H1 (cell line): ENCODE measurements at regions not wholly inside any gene's neighbourhood (a gene's known extent, or its start where the extent isn't known, plus 50 kb on each side); places are given as distances from the start of the nearest gene placed in this dataset.
A peak's percentile ranks its signal among the peaks of the same experiment; 100 is the strongest.

Experiments used
- CTCF ChIA-PET: fragments of 300-600 bp; sonication (Branson Sonifier 250); formaldehyde crosslinking; loops from one replicate; lab custom pipeline; 2021; ENCODE audit not compliant: partially characterized antibody; lab: Charles Lee
- POLR2A ChIA-PET: fragments of 300-600 bp; sonication (Branson Sonifier 250); formaldehyde crosslinking; loops from one replicate; lab custom pipeline; 2021; ENCODE audit warnings: inconsistent platforms; ENCODE audit not compliant: partially characterized antibody; lab: Charles Lee
- DNase-seq, 2 experiments: peaks; one replicate each; pipeline versions ENCODE4 v3.0.0 to v3.0.0-alpha.2; 2010 to 2022; ENCODE audit warnings: low spot score in 2 of 2, low read depth in 1 of 2, mixed read lengths in 1 of 2
- FAIRE-seq: peaks from 2 replicates; lab custom pipeline; 2011; peaks lifted over from hg19 to GRCh38; lab: Jason Lieb, UNC
- H2AFZ ChIP-seq: 2 replicates; pipeline ENCODE4 v1.8.1; 2012; ENCODE audit warnings: low read length, inconsistent platforms
- H2AK5ac ChIP-seq: 2 replicates; pipeline ENCODE4 v1.6.1; 2013; ENCODE audit warnings: low read depth, low read length
- H2BK120ac ChIP-seq: replicated peaks from 2 replicates; pipeline ENCODE3; 2013; ENCODE audit warnings: low read depth, low read length, inconsistent platforms
- H2BK12ac ChIP-seq: 2 replicates; pipeline ENCODE4 v1.6.1; 2013; ENCODE audit warnings: low read depth, low read length
- H2BK15ac ChIP-seq: 2 replicates; pipeline ENCODE4 v1.6.1; 2013; ENCODE audit warnings: low read length
- H2BK20ac ChIP-seq: 2 replicates; pipeline ENCODE4 v1.6.1; 2013; ENCODE audit warnings: low read length
- H2BK5ac ChIP-seq: 2 replicates; pipeline ENCODE4 v1.6.1; 2013; ENCODE audit warnings: low read depth, low read length
- H3K14ac ChIP-seq: 2 replicates; pipeline ENCODE4 v1.6.1; 2013; ENCODE audit warnings: inconsistent platforms; ENCODE audit not compliant: insufficient read length
- H3K18ac ChIP-seq: 2 replicates; pipeline ENCODE4 v1.6.1; 2013; ENCODE audit warnings: low read length; ENCODE audit errors: extremely low read depth
- H3K23ac ChIP-seq: 2 replicates; pipeline ENCODE4 v1.6.1; 2013; ENCODE audit warnings: inconsistent platforms; ENCODE audit not compliant: insufficient read length
- H3K23me2 ChIP-seq: 2 replicates; pipeline ENCODE4 v1.6.1; 2013; ENCODE audit warnings: low read depth, low read length
- H3K27ac ChIP-seq: 2 replicates; pipeline ENCODE4 v1.6.1; 2011; ENCODE audit warnings: low read depth, low read length, inconsistent platforms
- H3K27me3 ChIP-seq, 4 experiments: replicated peaks in 1 of 4; 1 replicate in 1 of 4; 2 replicates in 3 of 4; pipeline versions ENCODE4 v1.6.1 to v1.8.1; 2011 to 2013; ENCODE audit warnings: low read length in 3 of 4, mild to moderate bottlenecking in 3 of 4, inconsistent platforms in 2 of 4, mixed read lengths in 2 of 4, moderate library complexity in 1 of 4; ENCODE audit not compliant: control insufficient read depth in 3 of 4, insufficient read depth in 3 of 4; ENCODE audit errors: extremely low read depth in 1 of 4
- H3K36me3 ChIP-seq, 4 experiments: 2 replicates each; pipeline versions ENCODE4 v1.6.1 to v1.8.1; 2011 to 2013; ENCODE audit warnings: mild to moderate bottlenecking in 4 of 4, low read length in 3 of 4, moderate library complexity in 2 of 4, control low read depth in 1 of 4, inconsistent platforms in 1 of 4; ENCODE audit not compliant: insufficient read depth in 4 of 4, control insufficient read depth in 2 of 4
- H3K4ac ChIP-seq: replicated peaks from 2 replicates; pipeline ENCODE3; 2013; ENCODE audit warnings: low read length, low read depth, mixed read lengths, inconsistent platforms; ENCODE audit not compliant: insufficient read length
- H3K4me1 ChIP-seq, 4 experiments: replicated peaks in 1 of 4; 1 replicate in 1 of 4; 2 replicates in 3 of 4; pipeline versions ENCODE4 v1.6.1 to v1.8.1; 2011 to 2013; ENCODE audit warnings: low read length in 3 of 4, inconsistent platforms in 2 of 4, mixed read lengths in 1 of 4; ENCODE audit not compliant: insufficient read depth in 4 of 4, control insufficient read depth in 3 of 4
- H3K4me2 ChIP-seq, 2 experiments: 2 replicates each; pipeline versions ENCODE4 v1.6.1 to v1.8.1; 2011 to 2013; ENCODE audit warnings: low read depth in 2 of 2, low read length in 2 of 2, control low read depth in 1 of 2, inconsistent platforms in 1 of 2, mild to moderate bottlenecking in 1 of 2; ENCODE audit not compliant: insufficient read depth in 1 of 2
- H3K4me3 ChIP-seq, 4 experiments: fragments of 200-600, 300-600 bp in 1 of 4; sonication (generic), shearing (Covaris generic), sonication (Bioruptor Twin) in 1 of 4; 2 replicates each; pipeline versions ENCODE4 v1.5.1 to v1.8.1; 2011 to 2016; ENCODE audit warnings: low read length in 4 of 4, low read depth in 3 of 4, control low read depth in 2 of 4, inconsistent platforms in 2 of 4, mild to moderate bottlenecking in 2 of 4, mixed read lengths in 1 of 4, moderate library complexity in 1 of 4; ENCODE audit not compliant: insufficient read depth in 2 of 4; ENCODE audit errors: extremely low read depth in 1 of 4
- H3K56ac ChIP-seq: replicated peaks from 2 replicates; pipeline ENCODE3; 2013; ENCODE audit warnings: low read depth, mild to moderate bottlenecking, mixed read lengths, low read length, inconsistent platforms; ENCODE audit not compliant: insufficient read length
- H3K79me1 ChIP-seq: 2 replicates; pipeline ENCODE4 v1.6.1; 2013; ENCODE audit warnings: low read depth, low read length, control low read depth
- H3K79me2 ChIP-seq, 2 experiments: 2 replicates each; pipeline versions ENCODE4 v1.6.1 to v1.8.1; 2012 to 2013; ENCODE audit warnings: low read length in 2 of 2, mild to moderate bottlenecking in 2 of 2, inconsistent platforms in 1 of 2; ENCODE audit not compliant: insufficient read depth in 2 of 2, control insufficient read depth in 1 of 2
- H3K9ac ChIP-seq, 4 experiments: replicated peaks in 1 of 4; 1 replicate in 1 of 4; 2 replicates in 3 of 4; pipeline versions ENCODE4 v1.6.1 to v1.8.1; 2011 to 2013; ENCODE audit warnings: low read depth in 3 of 4, low read length in 3 of 4, control low read depth in 2 of 4, mild to moderate bottlenecking in 2 of 4, moderate library complexity in 2 of 4, inconsistent platforms in 1 of 4; ENCODE audit errors: extremely low read depth in 1 of 4
- H3K9me3 ChIP-seq, 2 experiments: 2 replicates each; pipeline versions ENCODE4 v1.6.1 to v1.8.1; 2012 to 2013; ENCODE audit warnings: mild to moderate bottlenecking in 2 of 2, moderate library complexity in 2 of 2, control low read depth in 1 of 2, inconsistent platforms in 1 of 2, low read depth in 1 of 2, low read length in 1 of 2, mixed read lengths in 1 of 2; ENCODE audit not compliant: insufficient read depth in 2 of 2
- H4K20me1 ChIP-seq, 2 experiments: replicated peaks in 1 of 2; 2 replicates each; pipeline versions ENCODE3 to v1.8.1; 2011 to 2013; ENCODE audit warnings: inconsistent platforms in 2 of 2, low read length in 2 of 2, mild to moderate bottlenecking in 1 of 2; ENCODE audit not compliant: insufficient read depth in 2 of 2, control insufficient read depth in 1 of 2
- H4K5ac ChIP-seq: 2 replicates; pipeline ENCODE4 v1.6.1; 2013; ENCODE audit warnings: low read length, low read depth, mixed read lengths, inconsistent platforms; ENCODE audit not compliant: insufficient read length
- H4K8ac ChIP-seq: 2 replicates; pipeline ENCODE4 v1.8.0; 2013; ENCODE audit warnings: mild to moderate bottlenecking, moderate library complexity, low read length, inconsistent platforms; ENCODE audit not compliant: insufficient read depth; ENCODE audit errors: extremely low read depth
- H4K91ac ChIP-seq: replicated peaks from 2 replicates; pipeline ENCODE3; 2013; ENCODE audit warnings: low read length, mixed read lengths, inconsistent platforms; ENCODE audit not compliant: insufficient read length
- BACH1 ChIP-seq: IDR thresholded peaks from 2 replicates; pipeline ENCODE4 v1.6.1; 2012; ENCODE audit warnings: low read length, improper control_type of control experiment
- BRCA1 ChIP-seq: IDR thresholded peaks from 2 replicates; pipeline ENCODE4 v1.6.1; 2012; ENCODE audit warnings: low read depth, low read length, improper control_type of control experiment
- MAFK ChIP-seq: IDR thresholded peaks from 2 replicates; pipeline ENCODE4 v1.6.1; 2012; ENCODE audit warnings: low read depth, mild to moderate bottlenecking, improper control_type of control experiment, low read length
- NANOG ChIP-seq: IDR thresholded peaks from 2 replicates; pipeline ENCODE4 v1.6.1; 2011; ENCODE audit warnings: low read length, low read depth, mild to moderate bottlenecking, inconsistent platforms; ENCODE audit not compliant: insufficient read depth, poor library complexity, severe bottlenecking
- RBBP5 ChIP-seq: IDR thresholded peaks from 2 replicates; pipeline ENCODE4 v1.7.1; 2012; ENCODE audit warnings: low read depth, mild to moderate bottlenecking, inconsistent platforms, low read length, moderate library complexity, borderline replicate concordance
- RNF2 ChIP-seq: fragments of 200-900, 300-1000 bp; sonication (generic); IDR thresholded peaks from 2 replicates; pipeline ENCODE4 v1.7.1; 2016; ENCODE audit warnings: borderline replicate concordance, low read depth, mild to moderate bottlenecking, antibody characterized with exemption, low read length; ENCODE audit not compliant: poor library complexity, severe bottlenecking; ENCODE audit errors: missing control alignments
- SAP30 ChIP-seq: fragments of 300-600 bp; sonication (generic); IDR thresholded peaks from 2 replicates; pipeline ENCODE4 v1.7.1; 2012; ENCODE audit warnings: low read length, moderate library complexity, mild to moderate bottlenecking, inconsistent platforms; ENCODE audit not compliant: insufficient read depth, insufficient replicate concordance
- SRF ChIP-seq: IDR thresholded peaks from 2 replicates; pipeline ENCODE4 v1.6.1; 2011; ENCODE audit warnings: mild to moderate bottlenecking, low read depth, low read length, moderate library complexity
- TBP ChIP-seq: IDR thresholded peaks from 2 replicates; pipeline ENCODE4 v1.6.1; 2011; ENCODE audit warnings: low read depth, low read length, improper control_type of control experiment
- WGBS, 2 experiments: shearing (Covaris generic) in 1 of 2; methylation state at CpG; one replicate each; pipeline versions ENCODE4 v1.1.6 to v1.1.7; 2013 to 2015; ENCODE audit warnings: low lambda C conversion rate in 2 of 2, mixed read lengths in 2 of 2, inconsistent platforms in 1 of 2, low coverage in 1 of 2, missing lambda C conversion rate in 1 of 2; ENCODE audit not compliant: insufficient replicate concordance in 2 of 2, insufficient coverage in 1 of 2, insufficient read length in 1 of 2; ENCODE audit errors: extremely low coverage in 1 of 2, missing lambda C conversion rate in 1 of 2; 5-methylcytosine and 5-hydroxymethylcytosine counted together
- TF ChIP-seq, protein P1 (sequence below): IDR thresholded peaks from 2 replicates; pipeline ENCODE4 v1.6.1; 2011; ENCODE audit warnings: low read depth, mild to moderate bottlenecking, low read length; ENCODE audit not compliant: insufficient read depth

DNA sequence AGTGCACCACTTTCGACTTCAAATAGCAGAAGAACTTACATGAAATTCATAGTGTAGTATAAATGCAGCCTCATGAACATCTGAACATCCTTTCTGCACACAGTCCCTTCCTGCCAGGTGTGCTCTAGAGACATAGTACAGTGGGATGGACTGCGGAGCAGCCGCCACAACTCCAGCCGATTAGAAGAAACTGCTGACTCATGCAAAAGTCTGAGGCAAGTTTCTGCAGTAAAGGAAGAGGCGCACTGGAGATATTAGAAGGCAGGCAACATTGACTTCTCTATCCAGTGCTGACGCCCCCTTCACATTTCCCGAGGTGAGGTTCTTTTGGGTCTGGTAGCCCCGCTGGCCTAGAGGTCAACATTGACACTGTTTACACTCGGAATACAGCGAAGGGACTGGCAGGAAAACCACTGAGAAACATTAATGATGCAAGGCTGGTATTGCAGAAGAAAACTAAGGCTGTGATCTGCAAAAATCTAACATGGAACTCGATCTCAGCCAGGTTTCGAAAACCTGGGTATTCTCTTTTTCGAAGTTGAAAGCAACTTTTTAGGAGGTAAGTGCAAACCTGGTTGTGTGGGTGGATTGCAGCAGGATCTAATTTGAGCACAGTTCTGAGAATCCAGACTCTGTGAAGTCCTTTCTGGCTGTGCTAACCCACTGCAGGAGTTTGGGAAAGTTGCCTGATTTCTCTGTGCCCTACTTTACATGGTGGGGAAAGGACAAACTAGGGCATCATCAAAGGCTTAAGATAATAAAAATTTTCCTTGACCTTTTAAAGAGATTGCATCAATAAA is 90.7 kb downstream of the CDC7 start:
- FAIRE-seq: no peak
- no peak overlapping the region for H3K4ac ChIP-seq
- H3K9ac ChIP-seq: no peak overlapping the region
- ChIA-PET CTCF (no interaction called here), POLR2A (interaction anchor here (0.9 kb wide), 1 partner anchor 684 kb away, joined by 3 read pairs; no protein-coding TSS in a partner anchor)
- peak overlapping the region; percentile 75; the same call in 1 of the 2 replicates for H2AFZ ChIP-seq
- H3K9me3 ChIP-seq: no peaks in the 10 kb centered on the region
- WGBS, 2 experiments: 90% methylated on average over 13 of the region's 13 CpGs; no CpG with 5 or more reads in 1 of the 2 experiments
- DNase-seq: no peak
- no peak overlapping the region for H2AK5ac ChIP-seq
- no peak overlapping the region for H3K4me3 ChIP-seq
- H3K79me2 ChIP-seq: no peaks in the 10 kb centered on the region
- H2BK20ac ChIP-seq: no peak overlapping the region
- H3K14ac ChIP-seq: no peak overlapping the region
- no peaks in the 10 kb centered on the region for H3K23me2 ChIP-seq
- no peak overlapping the region for H2BK12ac ChIP-seq
- no peak overlapping the region for H2BK15ac ChIP-seq
- H2BK120ac ChIP-seq: no peak overlapping the region
- no peak for TF ChIP-seq SRF
- peak; percentile 79 for TF ChIP-seq BACH1
- TF ChIP-seq BRCA1: no peak
- TF ChIP-seq RNF2: no peak
- no peak for TF ChIP-seq RBBP5
- TF ChIP-seq NANOG: no peak
- no peak for TF ChIP-seq TBP
- no peak for TF ChIP-seq SAP30
- TF ChIP-seq MAFK: peak; percentile 97
- TF ChIP-seq, protein P1, sequence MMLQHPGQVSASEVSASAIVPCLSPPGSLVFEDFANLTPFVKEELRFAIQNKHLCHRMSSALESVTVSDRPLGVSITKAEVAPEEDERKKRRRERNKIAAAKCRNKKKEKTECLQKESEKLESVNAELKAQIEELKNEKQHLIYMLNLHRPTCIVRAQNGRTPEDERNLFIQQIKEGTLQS: no peak
- H3K4me2 ChIP-seq: no peak overlapping the region
- no peaks in the 10 kb centered on the region for H3K27me3 ChIP-seq
- no peak overlapping the region for H4K91ac ChIP-seq
- no peak overlapping the region for H3K18ac ChIP-seq
- no peak overlapping the region for H3K56ac ChIP-seq
- H3K4me1 ChIP-seq: peaks cover 0 to 5% (median 1%) of the 10 kb centered on the region in 4 experiments; a peak in 2 of 7 replicates
- no peaks in the 10 kb centered on the region for H3K36me3 ChIP-seq
- H4K20me1 ChIP-seq: no peaks in the 10 kb centered on the region
- H3K79me1 ChIP-seq: no peaks in the 10 kb centered on the region
- H4K5ac ChIP-seq: no peak overlapping the region
- no peak overlapping the region for H4K8ac ChIP-seq
- no peak overlapping the region for H3K23ac ChIP-seq
- H2BK5ac ChIP-seq: no peak overlapping the region
- H3K27ac ChIP-seq: no peak overlapping the region
